Muscle of leg (tissue), 3 donors: ENCODE measurements at regions not wholly inside any gene's neighbourhood (a gene's known extent, or its start where the extent isn't known, plus 50 kb on each side); places are given as distances from the start of the nearest gene placed in this dataset.
"Not testable (repeated sequence)": the region's sequence is repeated elsewhere in the genome, so short reads cannot be mapped to it uniquely, and the experiment has no call there.

Experiments used
- DNase-seq: peaks from one replicate; pipeline ENCODE4 v3.0.0; 2013
- H3K27ac ChIP-seq: one replicate; pipeline ENCODE4 v1.5.1; 2013; ENCODE audit warnings: mild to moderate bottlenecking, low read length, control low read depth
- H3K27me3 ChIP-seq: one replicate; pipeline ENCODE4 v1.6.1; 2013; ENCODE audit warnings: low read length; ENCODE audit not compliant: control insufficient read depth, insufficient read depth
- H3K36me3 ChIP-seq: one replicate; pipeline ENCODE4 v1.6.1; 2013; ENCODE audit warnings: low read length; ENCODE audit not compliant: control insufficient read depth, insufficient read depth
- H3K4me1 ChIP-seq: one replicate; pipeline ENCODE4 v1.6.1; 2013; ENCODE audit warnings: low read length; ENCODE audit not compliant: control insufficient read depth, insufficient read depth
- H3K4me3 ChIP-seq: one replicate; pipeline ENCODE4 v1.5.1; 2013; ENCODE audit warnings: low read length, control low read depth
- H3K9me3 ChIP-seq: replicated peaks from 2 replicates; pipeline ENCODE4 v1.6.1; 2013; ENCODE audit warnings: low read depth, low read length; ENCODE audit not compliant: control insufficient read depth
- WGBS: methylation state at CpG from one replicate; pipeline ENCODE4 v1.1.5; 2013; ENCODE audit warnings: missing lambda C conversion rate; ENCODE audit not compliant: insufficient coverage; 5-methylcytosine and 5-hydroxymethylcytosine counted together

DNA sequence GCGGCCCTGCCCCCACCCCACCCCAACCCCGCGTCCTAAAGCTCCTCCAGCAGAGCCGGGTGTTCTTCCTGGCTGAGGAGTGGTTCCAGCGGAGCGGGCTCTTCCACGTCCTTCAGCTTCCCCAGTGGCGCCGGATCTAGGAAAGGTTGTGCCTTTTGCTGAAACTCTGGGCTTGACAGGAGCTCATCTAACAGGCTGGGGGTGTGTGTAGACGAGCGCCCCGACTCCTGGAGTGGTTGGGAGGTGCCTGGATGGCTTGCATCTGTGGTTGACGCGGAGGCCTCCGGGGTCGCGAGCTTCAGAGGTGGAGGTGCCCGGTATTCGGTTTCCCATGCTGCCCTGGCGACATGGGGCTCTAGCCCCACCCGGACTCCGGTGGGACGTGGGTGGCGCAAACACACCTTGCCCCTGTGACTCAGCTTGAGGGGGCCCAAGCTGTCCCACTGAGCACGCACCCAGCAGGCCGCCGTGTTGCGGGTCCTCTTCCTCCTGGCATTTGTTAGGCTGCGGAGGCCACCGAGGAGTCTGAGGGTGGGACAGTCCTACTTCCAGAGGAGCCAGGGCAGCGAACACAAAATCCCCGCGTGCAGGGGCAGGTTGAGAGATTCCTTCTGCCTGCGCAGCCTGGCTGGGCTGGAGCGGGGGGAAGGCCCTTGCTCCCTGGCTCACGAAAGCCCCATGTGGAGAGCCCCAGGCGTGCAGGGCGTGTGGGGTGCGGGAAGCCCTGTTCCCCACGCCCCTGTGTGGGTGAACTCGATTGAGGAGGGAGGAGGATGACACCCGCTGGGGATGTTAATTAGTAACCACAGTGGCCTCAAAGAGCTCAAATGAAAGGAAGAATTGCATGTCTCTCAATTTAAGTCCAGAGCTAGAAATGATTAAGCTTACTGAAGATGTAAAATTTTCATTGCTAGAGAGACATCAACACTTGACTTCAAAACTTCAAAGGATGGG is 3921.7 kb upstream of the OR11H1 start:
- H3K9me3 ChIP-seq: peaks cover 31% of the 10 kb centered on the region
- not testable (repeated sequence) for H3K27me3 ChIP-seq, DNase-seq, H3K4me1 ChIP-seq, H3K36me3 ChIP-seq, H3K27ac ChIP-seq, H3K4me3 ChIP-seq
- 85% methylated on average over 41 of the region's 42 CpGs for WGBS

DNA sequence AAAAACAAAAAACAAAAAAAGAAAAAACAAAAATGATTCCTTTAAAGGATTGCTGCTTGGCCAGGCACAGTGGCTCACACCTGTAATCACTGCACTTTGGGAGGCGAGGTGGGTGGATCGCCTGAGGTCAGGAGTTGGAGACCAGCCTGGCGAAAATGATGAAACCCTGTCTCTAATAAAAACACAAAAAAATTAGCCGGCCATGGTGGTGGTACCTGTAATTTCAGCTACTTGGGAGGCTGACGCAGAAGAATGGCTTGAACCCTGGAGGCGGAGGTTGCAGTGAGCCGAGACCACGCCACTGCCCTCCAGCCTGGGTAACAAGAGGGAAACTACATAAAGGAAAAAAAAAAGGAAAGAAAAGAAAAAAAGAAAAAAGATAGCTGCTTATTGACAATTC is 3920.8 kb upstream of the OR11H1 start:
- H3K27ac ChIP-seq, H3K27me3 ChIP-seq, H3K36me3 ChIP-seq, H3K4me1 ChIP-seq, H3K4me3 ChIP-seq, DNase-seq: not testable (repeated sequence)
- WGBS: 78% methylated on average over 5 of the region's 8 CpGs
- H3K9me3 ChIP-seq: peaks cover 33% of the 10 kb centered on the region

DNA sequence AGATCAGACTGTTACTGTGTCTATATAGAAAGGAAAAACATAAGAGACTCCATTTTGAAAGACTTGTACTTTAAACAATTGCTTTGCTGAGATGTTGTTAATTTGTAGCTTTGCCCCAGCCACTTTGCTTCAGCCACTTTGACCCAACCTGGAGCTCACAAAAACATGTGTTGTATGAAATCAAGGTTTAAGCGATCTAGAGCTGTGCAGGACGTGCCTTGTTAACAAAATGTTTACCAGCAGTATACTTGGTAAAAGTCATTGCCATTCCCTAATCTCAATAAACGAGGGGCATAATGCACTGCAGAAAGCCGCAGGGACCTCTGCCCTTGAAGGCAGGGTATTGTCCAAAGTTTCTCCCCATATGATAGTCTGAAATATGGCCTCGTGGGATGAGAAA is 3919.5 kb upstream of the OR11H1 start:
- not testable (repeated sequence) for DNase-seq, H3K27ac ChIP-seq, H3K4me1 ChIP-seq, H3K36me3 ChIP-seq, H3K27me3 ChIP-seq, H3K4me3 ChIP-seq
- H3K9me3 ChIP-seq: peaks cover 38% of the 10 kb centered on the region
- WGBS: 43% methylated on average over 1 of the region's 5 CpGs

DNA sequence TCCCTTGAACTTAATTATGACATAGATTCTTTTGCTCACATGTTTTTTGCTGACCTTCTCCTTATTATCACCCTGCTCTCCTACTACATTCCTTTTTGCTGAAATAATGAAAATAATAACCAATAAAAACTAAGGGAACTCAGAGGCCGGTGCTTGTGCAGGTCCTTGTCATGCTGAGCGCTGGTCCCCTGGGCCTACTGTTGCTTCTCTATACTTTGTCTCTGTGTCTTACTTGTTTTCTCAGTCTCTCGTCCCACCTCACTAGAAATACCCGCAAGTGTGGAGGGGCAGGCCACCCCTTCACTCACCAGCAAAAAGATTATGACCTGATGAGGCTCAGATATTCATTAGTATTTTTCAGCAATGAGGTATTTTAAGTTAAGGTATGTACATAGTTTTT is 3918.8 kb upstream of the OR11H1 start:
- 80% methylated on average over 2 of the region's 4 CpGs for WGBS
- DNase-seq, H3K4me1 ChIP-seq, H3K4me3 ChIP-seq, H3K27me3 ChIP-seq, H3K27ac ChIP-seq, H3K36me3 ChIP-seq: not testable (repeated sequence)
- peaks cover 44% of the 10 kb centered on the region for H3K9me3 ChIP-seq

DNA sequence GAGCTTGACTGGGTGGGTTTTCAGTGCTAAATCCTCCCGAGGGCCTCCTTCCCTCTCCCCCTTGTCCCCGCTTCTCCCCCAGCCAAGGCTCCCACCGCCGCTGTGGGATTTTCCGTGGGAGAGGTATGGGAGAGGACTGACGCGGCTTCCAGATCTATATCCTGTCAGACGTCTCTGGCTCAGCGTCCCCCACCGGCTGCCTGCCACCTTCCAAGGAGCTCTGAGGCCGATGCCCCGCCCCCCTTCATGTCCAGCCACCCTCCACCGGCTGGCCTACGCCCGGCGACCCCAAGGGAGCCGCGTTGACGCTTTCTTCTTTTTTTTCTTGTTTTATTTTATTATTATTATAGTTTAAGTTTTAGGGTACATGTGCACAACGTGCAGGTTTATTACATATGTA is 3916.7 kb upstream of the OR11H1 start:
- DNase-seq, H3K27me3 ChIP-seq, H3K36me3 ChIP-seq, H3K4me1 ChIP-seq, H3K27ac ChIP-seq, H3K4me3 ChIP-seq: not testable (repeated sequence)
- peaks cover 42% of the 10 kb centered on the region for H3K9me3 ChIP-seq
- 96% methylated on average over 5 of the region's 20 CpGs for WGBS

DNA sequence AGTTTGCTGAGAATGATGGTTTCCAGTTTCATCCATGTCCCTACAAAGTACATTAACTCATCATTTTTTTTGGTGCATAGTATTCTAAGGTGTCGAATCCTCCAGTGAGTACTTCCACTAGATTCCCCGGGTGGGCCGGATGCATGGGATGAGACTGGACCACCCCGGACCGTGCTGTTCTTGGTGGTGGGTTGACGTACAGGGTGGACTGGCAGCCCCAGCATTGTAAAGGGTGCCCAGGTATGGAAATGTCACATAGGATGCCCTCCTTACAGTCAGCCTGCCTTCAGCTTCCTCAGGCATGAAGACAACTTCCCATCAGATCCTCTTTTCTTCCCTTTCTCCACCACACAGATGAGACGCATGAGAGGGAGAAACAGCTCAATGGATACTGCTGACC is 3916.1 kb upstream of the OR11H1 start:
- H3K36me3 ChIP-seq, DNase-seq, H3K27me3 ChIP-seq, H3K27ac ChIP-seq, H3K4me3 ChIP-seq, H3K4me1 ChIP-seq: not testable (repeated sequence)
- 87% methylated on average over 6 of the region's 7 CpGs for WGBS
- H3K9me3 ChIP-seq: peaks cover 39% of the 10 kb centered on the region

DNA sequence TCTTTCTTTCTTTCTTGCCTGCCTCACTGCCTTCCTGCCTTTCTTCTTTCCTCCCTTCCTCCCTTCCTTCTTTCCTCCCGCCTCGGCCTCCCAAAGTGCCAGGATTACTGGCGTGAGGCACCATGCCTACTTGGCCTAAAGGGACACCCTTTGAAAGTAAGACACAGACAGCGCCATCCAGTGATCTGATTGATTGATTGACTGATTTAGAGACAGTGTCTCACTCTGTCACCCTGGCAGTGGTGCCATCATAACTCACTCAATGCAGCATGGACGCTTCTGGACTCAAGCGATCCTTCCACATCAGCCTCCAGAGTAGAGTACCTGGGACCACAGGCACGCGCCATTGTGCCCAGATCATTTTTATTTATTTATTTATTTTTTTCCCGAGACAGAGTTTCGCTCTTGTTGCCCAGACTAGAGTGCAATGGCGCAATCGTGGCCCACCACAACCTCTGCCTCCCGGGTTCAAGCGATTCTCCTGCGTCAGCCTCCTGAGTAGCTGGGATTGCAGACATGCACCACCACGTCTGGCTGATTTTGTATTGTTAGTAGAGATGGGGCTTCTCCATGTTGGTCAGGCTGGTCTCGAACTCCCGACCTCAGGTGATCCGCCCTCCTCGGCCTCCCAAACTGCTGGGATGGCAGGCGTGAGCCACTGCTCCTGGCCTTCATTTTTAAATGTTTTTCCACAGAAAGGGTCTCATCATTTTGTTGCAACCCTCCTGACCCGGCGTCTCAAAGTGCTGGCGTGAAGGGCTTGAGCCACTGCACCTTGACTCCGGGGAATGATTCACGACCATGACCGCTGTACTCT is 3914.7 kb upstream of the OR11H1 start:
- H3K36me3 ChIP-seq, H3K27ac ChIP-seq, H3K27me3 ChIP-seq, H3K4me3 ChIP-seq, DNase-seq, H3K4me1 ChIP-seq: not testable (repeated sequence)
- 84% methylated on average over 25 of the region's 27 CpGs for WGBS
- peaks cover 45% of the 10 kb centered on the region for H3K9me3 ChIP-seq

DNA sequence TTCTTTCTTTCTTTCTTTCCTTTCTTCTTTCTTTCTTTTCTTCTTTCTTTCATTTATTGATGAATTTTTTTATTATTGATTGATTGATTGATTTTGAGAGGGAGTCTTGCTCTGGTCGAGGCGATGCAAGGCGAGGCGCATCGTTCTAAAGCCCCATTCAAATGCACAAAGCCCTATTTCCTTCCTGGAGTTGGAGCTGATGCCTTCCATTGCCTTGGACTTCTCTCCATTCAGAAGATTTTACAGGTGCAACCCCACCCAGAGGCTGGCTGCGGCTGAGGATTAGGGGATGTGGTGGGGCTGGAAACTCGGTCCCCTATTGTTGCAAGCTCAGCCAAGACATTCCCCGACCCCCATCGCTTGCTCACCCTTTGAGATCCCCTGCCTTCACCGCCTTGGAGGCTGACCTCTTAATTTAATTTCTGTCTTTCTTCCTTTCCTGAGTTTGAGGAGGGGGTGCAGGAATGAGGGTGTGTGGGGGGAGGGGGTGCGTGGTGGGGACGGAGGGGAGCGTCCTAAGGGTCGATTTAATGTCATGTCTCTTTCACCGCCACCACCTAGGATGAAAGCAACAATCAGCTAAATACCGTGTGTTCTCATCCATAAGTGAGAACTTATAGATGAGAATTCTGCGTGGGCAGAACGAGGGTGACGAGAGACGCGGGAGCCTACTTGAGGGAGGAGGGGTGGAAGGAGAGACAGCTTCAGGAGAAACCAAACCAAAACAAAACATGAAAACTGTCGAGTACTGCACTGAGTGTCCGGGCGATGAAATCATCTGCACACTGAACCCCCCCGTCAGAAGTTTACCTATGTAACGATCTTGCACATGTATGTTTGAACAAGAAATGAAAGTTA is 3913.9 kb upstream of the OR11H1 start:
- H3K4me3 ChIP-seq: no peak overlapping the region
- H3K36me3 ChIP-seq: no peaks in the 10 kb centered on the region
- DNase-seq: no peak
- WGBS: 91% methylated on average over 10 of the region's 26 CpGs
- no peak overlapping the region for H3K27ac ChIP-seq
- H3K27me3 ChIP-seq: no peaks in the 10 kb centered on the region
- peaks cover 48% of the 10 kb centered on the region for H3K9me3 ChIP-seq
- no peaks in the 10 kb centered on the region for H3K4me1 ChIP-seq

DNA sequence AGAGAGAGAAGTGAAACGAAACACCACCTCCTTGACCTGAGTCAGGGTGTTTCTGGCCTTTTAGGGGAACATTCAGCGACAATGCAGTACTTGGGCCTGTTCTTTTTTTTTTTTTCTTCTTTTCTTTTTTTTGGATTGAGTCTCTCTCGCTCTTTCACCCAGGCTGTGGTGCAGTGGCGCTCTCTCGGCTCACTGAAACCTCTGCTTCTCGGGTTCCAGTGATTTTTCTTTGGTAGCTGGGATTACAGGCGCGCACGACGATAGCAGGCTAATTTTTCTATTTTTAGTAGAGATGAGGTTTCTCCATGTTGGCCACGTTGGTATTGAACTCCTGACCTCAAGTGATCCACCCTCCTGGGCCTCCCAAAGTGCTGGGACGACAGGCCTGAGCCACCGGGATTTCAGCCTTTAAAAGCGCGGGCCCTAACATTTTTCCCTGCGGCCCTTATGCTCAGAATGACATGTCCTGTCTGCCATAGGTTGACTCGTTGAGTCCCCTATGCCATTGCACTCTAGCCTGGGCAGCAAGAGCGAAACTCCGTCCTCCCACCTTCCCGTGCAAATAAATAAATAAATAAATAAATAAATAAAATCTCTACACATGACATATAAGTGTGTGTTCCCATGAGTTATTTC is 3913.1 kb upstream of the OR11H1 start:
- H3K4me3 ChIP-seq: not testable (repeated sequence)
- H3K9me3 ChIP-seq: peaks cover 52% of the 10 kb centered on the region
- 82% methylated on average over 8 of the region's 20 CpGs for WGBS

More for the DNA sequence above, 3913.1 kb upstream of the OR11H1 start:
- not testable (repeated sequence) for H3K36me3 ChIP-seq, H3K4me1 ChIP-seq, DNase-seq, H3K27ac ChIP-seq, H3K27me3 ChIP-seq
